Loucy (cell line): ENCODE measurements at regions not wholly inside any gene's neighbourhood (a gene's known extent, or its start where the extent isn't known, plus 50 kb on each side); places are given as distances from the start of the nearest gene placed in this dataset.
"Not testable (repeated sequence)": the region's sequence is repeated elsewhere in the genome, so short reads cannot be mapped to it uniquely, and the experiment has no call there.

Experiments
- H2AFZ ChIP-seq: fragments of 200-600 bp; sonication (generic); 2 replicates; pipeline ENCODE4 v1.6.0; 2016; ENCODE audit warnings: antibody characterized with exemption, mild to moderate bottlenecking, low read length, moderate library complexity
- H3F3A ChIP-seq: fragments of 200-600 bp; 2 replicates; pipeline ENCODE4 v1.6.0; 2016; ENCODE audit warnings: antibody characterized with exemption, low read depth, mild to moderate bottlenecking
- H3K27me3 ChIP-seq: fragments of 200-600 bp; sonication (generic); 2 replicates; pipeline ENCODE4 v1.6.1; 2014; ENCODE audit warnings: low read length, mild to moderate bottlenecking; ENCODE audit not compliant: insufficient read depth, poor library complexity, severe bottlenecking
- H3K36me3 ChIP-seq: fragments of 200-600 bp; sonication (generic); 2 replicates; pipeline ENCODE4 v1.6.1; 2016; ENCODE audit warnings: low read length; ENCODE audit not compliant: insufficient read depth
- H3K4me1 ChIP-seq: fragments of 200-600 bp; sonication (generic); 2 replicates; pipeline ENCODE4 v1.5.1; 2014; ENCODE audit warnings: low read length, mild to moderate bottlenecking; ENCODE audit not compliant: insufficient read depth, poor library complexity, severe bottlenecking
- H3K4me2 ChIP-seq: fragments of 200-600 bp; sonication (generic); 2 replicates; pipeline ENCODE4 v1.6.0; 2014; ENCODE audit warnings: antibody characterized with exemption, low read length, low read depth, mild to moderate bottlenecking; ENCODE audit not compliant: poor library complexity, severe bottlenecking
- H3K4me3 ChIP-seq: fragments of 200-600 bp; sonication (generic); 2 replicates; pipeline ENCODE4 v1.5.1; 2014; ENCODE audit warnings: low read length, mild to moderate bottlenecking, mixed read lengths; ENCODE audit not compliant: poor library complexity, severe bottlenecking
- H3K79me2 ChIP-seq: fragments of 200-600 bp; sonication (generic); 2 replicates; pipeline ENCODE4 v1.6.1; 2014; ENCODE audit warnings: low read length; ENCODE audit not compliant: insufficient read depth
- H3K9ac ChIP-seq: fragments of 200-600 bp; sonication (generic); 2 replicates; pipeline ENCODE4 v1.6.0; 2014; ENCODE audit warnings: mild to moderate bottlenecking, low read depth, low read length, moderate library complexity; ENCODE audit not compliant: poor library complexity, severe bottlenecking
- H3K9me2 ChIP-seq: fragments of 200-600 bp; sonication (generic); replicated peaks from 2 replicates; pipeline ENCODE4 v1.6.1; 2016; ENCODE audit warnings: low read depth, low read length, mixed read lengths
- H3K9me3 ChIP-seq: fragments of 200-600 bp; sonication (generic); 2 replicates; pipeline ENCODE4 v1.6.1; 2014; ENCODE audit warnings: mild to moderate bottlenecking, antibody characterized with exemption, low read length, low read depth; ENCODE audit not compliant: insufficient read depth
- H4K20me1 ChIP-seq: fragments of 200-600 bp; sonication (generic); 2 replicates; pipeline ENCODE4 v1.6.0; 2014; ENCODE audit warnings: antibody characterized with exemption, low read length, mild to moderate bottlenecking; ENCODE audit not compliant: insufficient read depth, poor library complexity, severe bottlenecking
- CTCF ChIP-seq: fragments of 200-600 bp; sonication (generic); conservative IDR thresholded peaks from 2 replicates; pipeline ENCODE4 v1.5.1; 2014; ENCODE audit warnings: mild to moderate bottlenecking, antibody characterized with exemption, low read length
- EZH2phosphoT487 ChIP-seq: fragments of 200-600 bp; IDR thresholded peaks from 2 replicates; pipeline ENCODE4 v1.6.1; 2018; ENCODE audit warnings: antibody characterized with exemption, mild to moderate bottlenecking, moderate library complexity, borderline replicate concordance

GRCh38 chr11:89566972-89567371 is 75.8 kb upstream of the NOX4 start:
- no peaks in the 10 kb centered on the region for H3K79me2 ChIP-seq
- H4K20me1 ChIP-seq, result no peaks in the 10 kb centered on the region
- H3K9ac ChIP-seq, result no peak overlapping the region
- H3K9me3 ChIP-seq, result no peaks in the 10 kb centered on the region
- TF ChIP-seq CTCF, result no peak
- no peak for TF ChIP-seq EZH2phosphoT487
- no peak overlapping the region for H3K4me2 ChIP-seq
- no peak overlapping the region for H2AFZ ChIP-seq
- no peak overlapping the region for H3K4me3 ChIP-seq
- H3K4me1 ChIP-seq, result no peaks in the 10 kb centered on the region
- no peaks in the 10 kb centered on the region for H3K36me3 ChIP-seq
- H3K9me2 ChIP-seq, result no peaks in the 10 kb centered on the region
- no peaks in the 10 kb centered on the region for H3K27me3 ChIP-seq
- H3F3A ChIP-seq, result no peaks in the 10 kb centered on the region

- H3K9me3 ChIP-seq, H4K20me1 ChIP-seq, H2AFZ ChIP-seq, H3K4me1 ChIP-seq, H3F3A ChIP-seq, H3K9ac ChIP-seq, H3K27me3 ChIP-seq, H3K36me3 ChIP-seq, H3K4me3 ChIP-seq, H3K4me2 ChIP-seq, H3K79me2 ChIP-seq, H3K9me2 ChIP-seq: not testable (repeated sequence)
Measured at GRCh38 chr11:89569387-89569786, 78.2 kb upstream of the NOX4 start.

- not testable (repeated sequence) for H3K79me2 ChIP-seq, H3F3A ChIP-seq, H3K9me2 ChIP-seq, H3K4me2 ChIP-seq, H3K4me3 ChIP-seq, H3K27me3 ChIP-seq, H3K9me3 ChIP-seq, H3K4me1 ChIP-seq, H2AFZ ChIP-seq, H3K9ac ChIP-seq, H4K20me1 ChIP-seq, H3K36me3 ChIP-seq
Measured at GRCh38 chr11:89571706-89572105, 80.5 kb upstream of the NOX4 start.

- not testable (repeated sequence) for H3K79me2 ChIP-seq, H3K9me3 ChIP-seq, H3K36me3 ChIP-seq, H3K27me3 ChIP-seq, H3F3A ChIP-seq, H3K4me1 ChIP-seq, H3K4me3 ChIP-seq, H3K4me2 ChIP-seq, H3K9me2 ChIP-seq, H3K9ac ChIP-seq, H4K20me1 ChIP-seq
- H2AFZ ChIP-seq, result peak overlapping the region; percentile 43; the same call in 1 of the 2 replicates
Measured at GRCh38 chr11:89575846-89576245, 84.7 kb upstream of the NOX4 start.

GRCh38 chr11:89577428-89577827 is 86.3 kb upstream of the NOX4 start:
- H3K27me3 ChIP-seq, H4K20me1 ChIP-seq, H3K9me3 ChIP-seq, H3K36me3 ChIP-seq, H3K79me2 ChIP-seq, H2AFZ ChIP-seq, H3K9me2 ChIP-seq, H3K4me2 ChIP-seq, H3K9ac ChIP-seq, H3K4me1 ChIP-seq, H3F3A ChIP-seq, H3K4me3 ChIP-seq: not testable (repeated sequence)
